Mesenchymal stem cell (in vitro differentiated cells and primary cell): ENCODE measurements at regions not wholly inside any gene's neighbourhood (a gene's known extent, or its start where the extent isn't known, plus 50 kb on each side); places are given as distances from the start of the nearest gene placed in this dataset.

Experiments
- DNase-seq: peaks from one replicate; pipeline ENCODE4 v3.0.0-alpha.2; 2013
- H2AFZ ChIP-seq: one replicate; pipeline ENCODE4 v1.6.1; 2013; ENCODE audit warnings: low read depth, mild to moderate bottlenecking, control low read depth, inconsistent platforms, low read length, moderate library complexity
- H2AK5ac ChIP-seq: 2 replicates; pipeline ENCODE4 v1.6.1; 2013; ENCODE audit warnings: low read length, moderate library complexity, mild to moderate bottlenecking, inconsistent platforms; ENCODE audit not compliant: severe bottlenecking
- H2BK120ac ChIP-seq: one replicate; pipeline ENCODE4 v1.6.1; 2013; ENCODE audit warnings: low read depth, mild to moderate bottlenecking, inconsistent platforms, low read length, moderate library complexity
- H2BK12ac ChIP-seq, 2 experiments: one replicate each; pipeline ENCODE4 v1.6.1; 2013; ENCODE audit warnings: inconsistent platforms in 2 of 2, low read length in 2 of 2, mild to moderate bottlenecking in 2 of 2, moderate library complexity in 2 of 2, control low read depth in 1 of 2
- H2BK15ac ChIP-seq: one replicate; pipeline ENCODE4 v1.6.1; 2013; ENCODE audit warnings: mild to moderate bottlenecking, low read depth, inconsistent platforms; ENCODE audit not compliant: poor library complexity, severe bottlenecking
- H2BK5ac ChIP-seq: 2 replicates; pipeline ENCODE4 v1.6.1; 2013; ENCODE audit warnings: low read depth, mild to moderate bottlenecking, low read length, control low read depth, inconsistent platforms; ENCODE audit not compliant: poor library complexity, severe bottlenecking
- H3K14ac ChIP-seq, 2 experiments: one replicate each; pipeline ENCODE4 v1.6.1; 2013; ENCODE audit warnings: inconsistent platforms in 2 of 2, low read length in 2 of 2, control low read depth in 1 of 2, mild to moderate bottlenecking in 1 of 2, moderate library complexity in 1 of 2
- H3K18ac ChIP-seq, 2 experiments: one replicate each; pipeline ENCODE4 v1.6.1; 2013; ENCODE audit warnings: inconsistent platforms in 2 of 2, low read length in 2 of 2, control low read depth in 1 of 2, low read depth in 1 of 2, mild to moderate bottlenecking in 1 of 2
- H3K23ac ChIP-seq, 2 experiments: one replicate each; pipeline ENCODE4 v1.6.1; 2013; ENCODE audit warnings: inconsistent platforms in 2 of 2, low read length in 2 of 2, mild to moderate bottlenecking in 2 of 2, moderate library complexity in 2 of 2, control low read depth in 1 of 2
- H3K27ac ChIP-seq: 2 replicates; pipeline ENCODE4 v1.5.1; 2013; ENCODE audit warnings: mild to moderate bottlenecking, moderate library complexity, low read length, control low read depth, inconsistent platforms; ENCODE audit not compliant: poor library complexity, severe bottlenecking
- H3K27me3 ChIP-seq, 2 experiments: 2 replicates each; pipeline versions ENCODE4 v1.6.1 to v1.7.0; 2013; ENCODE audit warnings: low read length in 2 of 2, mild to moderate bottlenecking in 2 of 2, moderate library complexity in 2 of 2, control low read depth in 1 of 2, inconsistent platforms in 1 of 2; ENCODE audit not compliant: control insufficient read depth in 1 of 2, insufficient read depth in 1 of 2
- H3K36me3 ChIP-seq, 2 experiments: 2 replicates each; pipeline versions ENCODE4 v1.6.1 to v1.7.0; 2013; ENCODE audit warnings: low read length in 2 of 2, control low read depth in 1 of 2, inconsistent platforms in 1 of 2, low read depth in 1 of 2, mild to moderate bottlenecking in 1 of 2; ENCODE audit not compliant: insufficient read depth in 2 of 2, control insufficient read depth in 1 of 2
- H3K4ac ChIP-seq, 2 experiments: one replicate each; pipeline ENCODE4 v1.6.1; 2013; ENCODE audit warnings: inconsistent platforms in 2 of 2, low read length in 2 of 2, mild to moderate bottlenecking in 2 of 2, moderate library complexity in 2 of 2, control low read depth in 1 of 2, low read depth in 1 of 2
- H3K4me1 ChIP-seq: 2 replicates; pipeline ENCODE4 v1.6.1; 2013; ENCODE audit warnings: low read depth, low read length, control low read depth; ENCODE audit not compliant: control insufficient read depth, insufficient read depth
- H3K4me2 ChIP-seq: 2 replicates; pipeline ENCODE4 v1.6.1; 2013; ENCODE audit warnings: low read length, mild to moderate bottlenecking, inconsistent platforms; ENCODE audit not compliant: poor library complexity, severe bottlenecking
- H3K4me3 ChIP-seq, 2 experiments: 2 replicates each; pipeline versions ENCODE4 v1.5.1 to v1.7.0; 2013; ENCODE audit warnings: low read length in 2 of 2, mild to moderate bottlenecking in 2 of 2, control low read depth in 1 of 2, low read depth in 1 of 2; ENCODE audit not compliant: insufficient read depth in 1 of 2
- H3K79me1 ChIP-seq: replicated peaks from 2 replicates; pipeline ENCODE4 v1.6.1; 2013; ENCODE audit warnings: mild to moderate bottlenecking, control low read depth, low read length, inconsistent platforms; ENCODE audit not compliant: poor library complexity, severe bottlenecking
- H3K9ac ChIP-seq: 2 replicates; pipeline ENCODE4 v1.7.0; 2013; ENCODE audit warnings: mild to moderate bottlenecking, low read length, moderate library complexity
- H3K9me3 ChIP-seq: 2 replicates; pipeline ENCODE4 v1.7.0; 2013; ENCODE audit warnings: mild to moderate bottlenecking, low read length; ENCODE audit not compliant: control insufficient read depth
- H4K8ac ChIP-seq: one replicate; pipeline ENCODE4 v1.6.1; 2013; ENCODE audit warnings: inconsistent platforms, mild to moderate bottlenecking, low read length, moderate library complexity
- H4K91ac ChIP-seq: one replicate; pipeline ENCODE4 v1.6.1; 2013; ENCODE audit warnings: mild to moderate bottlenecking, low read length, inconsistent platforms
- WGBS: methylation state at CpG from one replicate; pipeline ENCODE4 v1.1.7; 2013; ENCODE audit warnings: mixed read lengths; 5-methylcytosine and 5-hydroxymethylcytosine counted together

DNA sequence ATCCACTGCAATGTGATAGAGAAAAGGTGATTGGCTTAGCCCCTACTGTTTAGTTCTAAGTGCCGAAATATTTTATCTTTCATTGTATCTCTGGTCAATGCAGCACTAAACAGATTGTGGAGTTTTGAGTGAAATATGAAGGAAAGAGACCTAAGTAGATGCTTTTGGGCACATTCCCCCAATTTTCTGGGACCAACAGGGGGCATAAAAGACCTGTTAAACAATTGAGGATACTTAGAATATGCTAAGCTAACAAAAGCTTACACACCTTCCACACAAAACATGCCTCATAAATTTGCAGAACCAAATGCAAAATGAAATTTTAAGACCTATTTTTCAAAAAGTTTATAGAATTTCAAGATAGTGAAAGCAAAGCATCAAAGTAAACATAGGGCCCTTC lies 746.9 kb downstream of the TBC1D32 start:
- Histone ChIP-seq H2BK12ac (no peak overlapping the region), H3K4me2 (no peak overlapping the region), H2BK15ac (no peak overlapping the region), H3K9me3 (peaks cover 5% of the 10 kb centered on the region), H4K91ac (no peak overlapping the region), H3K4ac (no peak overlapping the region), H4K8ac (no peak overlapping the region), H3K4me3 (no peak overlapping the region), H3K27ac (no peak overlapping the region), H3K23ac (no peak overlapping the region), H3K9ac (no peak overlapping the region), H3K18ac (no peak overlapping the region), H2BK5ac (no peak overlapping the region), H2AK5ac (no peak overlapping the region), H3K27me3 (no peaks in the 10 kb centered on the region), H2AFZ (no peak overlapping the region), H3K79me1 (no peaks in the 10 kb centered on the region), H3K14ac (no peak overlapping the region), H3K4me1 (no peaks in the 10 kb centered on the region), H2BK120ac (no peak overlapping the region), H3K36me3 (no peaks in the 10 kb centered on the region)
- DNase-seq: no peak
- WGBS: no CpG with 5 or more reads among the region's 1 CpG

DNA sequence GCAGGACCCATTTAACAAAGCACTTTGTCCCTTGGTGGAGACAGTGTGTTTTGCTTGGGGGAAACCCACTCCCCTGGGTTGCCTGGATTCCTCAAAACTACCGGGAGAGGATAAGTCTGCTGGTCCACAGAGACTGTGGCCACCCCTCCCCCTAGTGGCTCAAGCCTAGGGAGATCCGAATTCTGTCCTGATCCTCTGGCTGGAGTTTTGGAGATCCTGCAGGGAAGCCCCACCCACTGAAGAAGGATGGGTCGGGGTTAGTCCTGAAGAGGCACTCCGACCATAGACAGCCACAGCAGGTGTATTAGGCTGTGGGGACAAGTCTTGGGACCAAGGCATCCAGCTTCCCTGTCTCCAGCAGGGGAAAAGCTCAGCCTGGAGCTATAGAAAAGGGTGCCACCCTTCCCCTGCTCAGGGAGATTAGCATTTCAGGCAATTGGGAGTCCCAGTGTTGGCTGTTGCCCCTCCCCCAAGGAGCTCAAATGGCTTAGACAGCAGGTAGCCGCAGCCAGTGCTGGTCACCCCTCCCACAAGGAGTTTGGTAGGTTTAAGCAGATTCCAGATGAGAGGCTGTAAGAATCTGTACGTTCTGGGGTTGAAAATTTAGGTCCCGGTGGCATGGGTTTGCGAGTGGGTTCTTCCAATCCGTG lies 750.0 kb downstream of the TBC1D32 start:
- no peak overlapping the region for H2AFZ ChIP-seq
- H4K91ac ChIP-seq: no peak overlapping the region
- no peaks in the 10 kb centered on the region for H3K36me3 ChIP-seq
- H3K9me3 ChIP-seq: peaks cover 5% of the 10 kb centered on the region
- H2AK5ac ChIP-seq: no peak overlapping the region
- no peak overlapping the region for H2BK5ac ChIP-seq
- H3K4me2 ChIP-seq: no peak overlapping the region
- H2BK15ac ChIP-seq: no peak overlapping the region
- no peak overlapping the region for H2BK120ac ChIP-seq
- WGBS: 67% methylated on average over 9 of the region's 9 CpGs
- H3K27ac ChIP-seq: no peak overlapping the region
- H4K8ac ChIP-seq: no peak overlapping the region
- H3K27me3 ChIP-seq: no peaks in the 10 kb centered on the region
- no peak overlapping the region for H3K18ac ChIP-seq
- no peak overlapping the region for H3K14ac ChIP-seq
- H3K9ac ChIP-seq: no peak overlapping the region
- no peak overlapping the region for H3K4ac ChIP-seq
- H2BK12ac ChIP-seq: no peak overlapping the region
- H3K79me1 ChIP-seq: no peaks in the 10 kb centered on the region
- H3K23ac ChIP-seq: no peak overlapping the region
- no peak overlapping the region for H3K4me3 ChIP-seq
- no peak for DNase-seq
- no peaks in the 10 kb centered on the region for H3K4me1 ChIP-seq

DNA sequence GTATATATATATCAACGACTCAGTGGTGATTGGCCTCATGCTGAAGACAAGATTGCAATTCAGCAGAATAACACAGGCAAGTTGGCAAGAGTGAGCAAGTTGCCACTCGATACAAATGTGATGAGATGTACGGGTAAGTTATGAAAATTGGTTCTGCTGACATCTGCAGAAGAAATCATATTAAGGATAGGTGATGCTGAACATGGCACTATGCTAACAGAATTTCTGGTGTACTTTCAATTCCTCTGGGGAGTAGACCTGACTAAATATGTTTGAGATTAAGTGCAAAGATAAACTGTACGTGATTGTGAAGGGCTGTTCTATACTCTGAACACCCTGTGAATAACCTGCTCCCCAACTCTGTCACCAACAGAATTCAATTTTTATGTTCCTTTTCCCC lies 758.2 kb downstream of the TBC1D32 start:
- DNase-seq: no peak
- H3K4me2 ChIP-seq: no peak overlapping the region
- H3K4ac ChIP-seq: no peak overlapping the region
- no peak overlapping the region for H4K8ac ChIP-seq
- no peak overlapping the region for H3K18ac ChIP-seq
- no peaks in the 10 kb centered on the region for H3K79me1 ChIP-seq
- no peaks in the 10 kb centered on the region for H3K4me1 ChIP-seq
- no peak overlapping the region for H3K27ac ChIP-seq
- H3K23ac ChIP-seq: no peak overlapping the region
- no peak overlapping the region for H2BK120ac ChIP-seq
- H3K27me3 ChIP-seq: no peaks in the 10 kb centered on the region
- no peak overlapping the region for H3K9ac ChIP-seq
- no peak overlapping the region for H2AK5ac ChIP-seq
- H4K91ac ChIP-seq: no peak overlapping the region
- no peak overlapping the region for H3K4me3 ChIP-seq
- H2BK12ac ChIP-seq: no peak overlapping the region
- H3K9me3 ChIP-seq: peaks cover 16% of the 10 kb centered on the region
- no peak overlapping the region for H2AFZ ChIP-seq
- no peaks in the 10 kb centered on the region for H3K36me3 ChIP-seq
- 85% methylated on average over 4 of the region's 4 CpGs for WGBS
- no peak overlapping the region for H3K14ac ChIP-seq
- H2BK5ac ChIP-seq: no peak overlapping the region
- no peak overlapping the region for H2BK15ac ChIP-seq

DNA sequence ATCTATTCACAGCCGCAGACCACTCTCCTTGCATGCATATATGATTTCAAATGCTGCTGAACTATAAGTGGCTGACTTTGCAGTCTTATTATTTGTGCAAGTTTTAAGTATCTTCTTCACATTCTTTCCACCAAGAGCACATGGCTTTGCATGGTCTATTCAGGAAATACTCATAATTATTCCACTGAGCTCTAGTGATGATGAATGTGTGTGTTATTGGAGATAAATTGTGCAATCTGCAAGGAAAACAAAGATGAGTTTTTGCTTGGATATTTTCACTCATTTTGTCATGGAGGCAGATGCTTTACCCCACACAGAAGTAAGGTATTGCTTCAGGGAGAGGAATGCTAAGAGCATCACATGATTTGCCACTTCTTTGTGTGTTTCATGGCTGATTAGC lies 764.6 kb downstream of the TBC1D32 start:
- peaks cover 10% of the 10 kb centered on the region for H3K9me3 ChIP-seq
- peak; percentile 0 for DNase-seq
- H2BK15ac ChIP-seq: no peak overlapping the region
- H3K36me3 ChIP-seq: no peaks in the 10 kb centered on the region
- no peak overlapping the region for H3K4me3 ChIP-seq
- H3K79me1 ChIP-seq: no peaks in the 10 kb centered on the region
- H2BK12ac ChIP-seq: no peak overlapping the region
- WGBS: no CpG with 5 or more reads among the region's 1 CpG
- H3K4me2 ChIP-seq: no peak overlapping the region
- H2AK5ac ChIP-seq: no peak overlapping the region
- no peak overlapping the region for H3K14ac ChIP-seq
- no peak overlapping the region for H3K23ac ChIP-seq
- no peak overlapping the region for H2BK5ac ChIP-seq
- no peak overlapping the region for H3K4ac ChIP-seq
- no peak overlapping the region for H3K27ac ChIP-seq
- H2BK120ac ChIP-seq: no peak overlapping the region
- no peak overlapping the region for H3K18ac ChIP-seq
- H3K27me3 ChIP-seq: no peaks in the 10 kb centered on the region
- no peak overlapping the region for H4K91ac ChIP-seq
- H2AFZ ChIP-seq: no peak overlapping the region
- no peak overlapping the region for H3K9ac ChIP-seq
- H4K8ac ChIP-seq: no peak overlapping the region
- H3K4me1 ChIP-seq: no peaks in the 10 kb centered on the region
